VCaP (cell line): ENCODE measurements at regions not wholly inside any gene's neighbourhood (a gene's known extent, or its start where the extent isn't known, plus 50 kb on each side); places are given as distances from the start of the nearest gene placed in this dataset.
"Not testable (repeated sequence)": the region's sequence is repeated elsewhere in the genome, so short reads cannot be mapped to it uniquely, and the experiment has no call there.

Source experiments
- H3K27ac ChIP-seq: fragments of 450-650 bp; 2 replicates; pipeline ENCODE4 v1.5.1; 2017
- TF ChIP-seq, protein P1 (sequence below): fragments of 450-650 bp; conservative IDR thresholded peaks from 2 replicates; pipeline ENCODE4 v1.5.1; 2017; ENCODE audit warnings: mild to moderate bottlenecking, moderate library complexity

DNA sequence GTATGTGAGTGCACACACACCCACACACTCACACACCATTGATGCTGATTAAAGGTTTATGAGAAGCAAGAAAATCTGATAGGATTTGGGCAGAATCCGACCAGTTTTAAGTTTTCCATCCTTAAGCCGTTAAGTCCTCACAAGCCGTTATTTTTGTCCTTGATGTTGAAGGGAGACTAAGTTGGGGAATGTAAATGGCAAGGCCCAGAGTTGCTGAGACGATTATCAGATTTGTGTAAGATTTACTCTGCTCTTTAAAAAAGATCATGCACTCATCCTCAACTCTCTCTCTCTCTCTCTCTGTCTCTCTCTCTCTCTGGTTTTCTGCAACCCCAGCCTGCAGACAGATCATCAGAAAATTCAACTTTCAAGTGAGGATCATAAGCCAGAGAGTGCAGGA lies 238.8 kb downstream of the SMAD2 start:
- TF ChIP-seq, protein P1, sequence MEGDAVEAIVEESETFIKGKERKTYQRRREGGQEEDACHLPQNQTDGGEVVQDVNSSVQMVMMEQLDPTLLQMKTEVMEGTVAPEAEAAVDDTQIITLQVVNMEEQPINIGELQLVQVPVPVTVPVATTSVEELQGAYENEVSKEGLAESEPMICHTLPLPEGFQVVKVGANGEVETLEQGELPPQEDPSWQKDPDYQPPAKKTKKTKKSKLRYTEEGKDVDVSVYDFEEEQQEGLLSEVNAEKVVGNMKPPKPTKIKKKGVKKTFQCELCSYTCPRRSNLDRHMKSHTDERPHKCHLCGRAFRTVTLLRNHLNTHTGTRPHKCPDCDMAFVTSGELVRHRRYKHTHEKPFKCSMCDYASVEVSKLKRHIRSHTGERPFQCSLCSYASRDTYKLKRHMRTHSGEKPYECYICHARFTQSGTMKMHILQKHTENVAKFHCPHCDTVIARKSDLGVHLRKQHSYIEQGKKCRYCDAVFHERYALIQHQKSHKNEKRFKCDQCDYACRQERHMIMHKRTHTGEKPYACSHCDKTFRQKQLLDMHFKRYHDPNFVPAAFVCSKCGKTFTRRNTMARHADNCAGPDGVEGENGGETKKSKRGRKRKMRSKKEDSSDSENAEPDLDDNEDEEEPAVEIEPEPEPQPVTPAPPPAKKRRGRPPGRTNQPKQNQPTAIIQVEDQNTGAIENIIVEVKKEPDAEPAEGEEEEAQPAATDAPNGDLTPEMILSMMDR, result no peak
- no peak overlapping the region for H3K27ac ChIP-seq

DNA sequence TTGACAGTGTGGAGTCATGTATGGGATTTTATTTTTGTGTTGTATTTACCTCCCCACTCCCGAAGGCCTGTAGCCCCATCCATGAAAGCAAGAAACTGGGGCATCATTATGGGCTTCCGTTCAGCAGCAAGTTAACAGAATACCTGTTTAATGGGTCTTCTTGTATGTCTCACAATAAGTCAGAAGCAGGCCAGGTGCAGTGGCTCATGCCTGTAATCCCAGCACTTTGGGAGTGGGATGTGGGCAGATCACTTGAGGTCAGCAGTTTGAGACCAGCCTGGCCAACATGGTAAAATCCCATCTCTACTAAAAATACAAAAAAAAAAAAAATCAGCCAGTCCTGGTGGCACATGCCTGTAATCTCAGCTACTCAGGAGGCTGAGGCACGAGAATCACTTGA lies 239.7 kb downstream of the SMAD2 start:
- not testable (repeated sequence) for H3K27ac ChIP-seq

DNA sequence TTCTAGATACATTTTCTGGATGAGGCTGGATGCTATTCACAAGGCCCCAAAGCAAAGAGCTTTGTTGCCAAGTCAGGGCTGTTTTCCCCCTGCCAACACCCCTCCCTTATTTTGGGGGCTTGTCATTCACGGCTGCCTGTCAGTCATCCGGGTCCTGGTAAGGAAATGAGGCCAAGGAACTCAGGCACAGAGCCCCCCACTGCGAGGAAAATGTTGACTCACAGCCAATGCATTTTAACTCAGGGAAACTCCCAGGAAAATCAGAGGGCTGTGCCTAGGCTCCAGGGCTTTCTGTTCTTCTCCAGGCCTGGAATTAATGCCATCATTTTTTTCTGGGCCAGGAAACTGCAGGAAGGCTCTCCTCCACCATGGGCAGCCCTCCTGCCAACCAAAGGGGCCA lies 241.1 kb downstream of the SMAD2 start:
- H3K27ac ChIP-seq, result no peak overlapping the region
- TF ChIP-seq, protein P1, result no peak

DNA sequence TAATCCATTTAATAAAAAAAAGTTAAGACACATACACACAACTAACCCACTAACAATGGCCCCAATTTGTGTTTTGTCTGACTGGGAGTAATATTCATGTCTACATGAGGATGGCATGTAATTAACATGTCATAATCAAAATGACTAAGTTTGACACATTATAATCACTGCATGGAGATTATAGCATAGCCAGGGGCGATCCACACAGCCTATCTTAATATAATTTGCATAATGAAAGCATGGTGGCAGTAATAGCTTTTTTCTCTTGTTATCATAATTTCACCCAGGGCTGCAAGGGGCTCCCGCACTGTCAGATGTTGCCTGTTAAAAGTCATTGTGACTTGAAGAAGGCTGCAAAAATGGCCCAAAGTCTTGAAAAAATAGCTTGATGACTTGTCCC lies 243.7 kb downstream of the SMAD2 start:
- no peak overlapping the region for H3K27ac ChIP-seq
- TF ChIP-seq, protein P1, result no peak

DNA sequence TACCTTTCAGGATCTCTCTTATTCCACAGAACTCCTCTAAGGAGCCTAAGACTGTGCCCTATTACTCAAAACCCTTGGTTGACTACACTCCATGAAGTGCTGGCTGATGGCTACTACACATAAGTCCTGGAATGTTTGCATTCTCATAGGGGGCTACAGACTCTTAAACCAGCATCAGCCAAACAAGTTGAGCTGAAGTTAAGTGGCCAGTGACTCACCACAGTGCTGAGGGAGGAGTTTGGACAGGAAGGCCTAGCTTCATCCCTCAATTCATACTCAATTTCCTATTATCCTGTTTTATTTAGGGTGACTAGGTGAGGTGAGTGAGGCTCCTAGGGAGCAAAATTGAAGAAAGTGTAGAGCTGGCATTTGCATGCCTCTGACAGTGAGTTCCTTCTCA lies 246.7 kb downstream of the SMAD2 start:
- TF ChIP-seq, protein P1, result no peak
- no peak overlapping the region for H3K27ac ChIP-seq

DNA sequence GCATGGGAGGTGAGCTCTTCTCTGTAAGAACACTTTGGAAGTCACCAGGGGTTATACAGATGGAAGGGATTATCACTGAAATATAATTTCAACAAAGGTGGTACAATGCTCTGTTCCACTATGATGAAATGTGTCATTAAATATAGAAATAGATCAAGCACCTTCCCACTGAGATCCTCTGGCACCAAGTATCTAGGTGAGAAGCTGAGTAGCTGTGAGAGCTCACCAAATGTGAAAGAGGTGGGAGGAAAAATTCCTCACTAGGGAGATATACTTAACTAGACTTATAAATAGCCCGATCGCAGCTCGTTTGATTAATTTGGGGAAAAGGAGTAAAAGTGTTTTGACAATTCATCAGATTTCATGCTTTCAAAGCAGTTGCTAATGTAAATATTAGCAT lies 247.6 kb downstream of the SMAD2 start:
- no peak overlapping the region for H3K27ac ChIP-seq

DNA sequence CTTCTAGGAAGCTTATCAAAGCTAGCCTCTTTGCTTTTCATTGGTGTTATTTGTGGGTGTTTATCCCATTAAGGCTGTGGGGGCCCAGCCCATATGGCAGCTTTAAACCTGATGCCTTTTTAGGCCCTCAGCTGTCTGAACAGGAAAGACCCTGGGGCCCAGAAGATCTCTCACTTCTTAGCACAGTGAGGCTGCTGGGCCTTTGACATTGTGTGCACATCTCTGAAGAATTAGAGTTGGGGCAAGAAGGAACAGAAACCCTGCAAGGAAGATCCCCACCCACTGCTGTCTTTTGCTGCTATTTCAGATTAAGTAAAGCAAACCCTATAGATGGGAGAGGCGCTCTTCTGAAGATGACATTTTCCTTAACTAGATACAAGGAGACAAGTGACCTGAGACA lies 250.0 kb downstream of the SMAD2 start:
- TF ChIP-seq, protein P1, result no peak
- H3K27ac ChIP-seq, result no peak overlapping the region

More for the DNA sequence above, 247.6 kb downstream of the SMAD2 start:
- TF ChIP-seq, protein P1, result no peak

DNA sequence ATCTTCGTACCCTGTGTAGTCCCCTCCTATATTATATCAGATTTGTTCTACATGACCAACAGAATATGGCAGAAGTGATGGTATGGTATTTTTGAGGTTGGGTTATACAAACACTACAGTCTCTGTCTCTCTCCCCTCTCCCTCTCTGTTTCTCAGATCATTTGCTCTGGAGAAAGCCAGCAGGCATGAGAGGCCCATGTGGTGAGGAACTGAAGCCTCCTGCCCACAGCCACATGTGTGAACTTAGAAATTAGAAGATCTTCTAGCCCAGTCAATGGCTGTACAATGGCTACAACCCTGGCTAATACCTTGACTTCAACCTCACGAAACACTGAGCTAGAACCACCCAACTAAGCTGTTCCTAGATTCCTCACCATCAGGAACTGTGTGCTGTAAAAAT lies 250.6 kb downstream of the SMAD2 start:
- H3K27ac ChIP-seq, result no peak overlapping the region
- TF ChIP-seq, protein P1, result no peak
